OCI-LY7 (cell line): ENCODE measurements at regions not wholly inside any gene's neighbourhood (a gene's known extent, or its start where the extent isn't known, plus 50 kb on each side); places are given as distances from the start of the nearest gene placed in this dataset.

Experiments used
- CTCF ChIP-seq: fragments of 200-600 bp; sonication (generic); conservative IDR thresholded peaks from 2 replicates; pipeline ENCODE4 v1.5.1; 2014; ENCODE audit warnings: mild to moderate bottlenecking, antibody characterized with exemption, low read length, moderate library complexity, mixed read lengths
- EZH2phosphoT487 ChIP-seq: fragments of 200-600 bp; sonication (generic); IDR thresholded peaks from 2 replicates; pipeline ENCODE4 v1.6.1; 2018; ENCODE audit warnings: low read depth, borderline replicate concordance, mild to moderate bottlenecking, mixed run types, antibody characterized with exemption, low read length, moderate library complexity, mixed read lengths

- TF ChIP-seq CTCF (no peak), EZH2phosphoT487 (no peak)
Observed at GRCh38 chr2:240286596-240286995, 146.1 kb upstream of the OTOS start.
